GM12891 (cell line): ENCODE measurements at regions not wholly inside any gene's neighbourhood (a gene's known extent, or its start where the extent isn't known, plus 50 kb on each side); places are given as distances from the start of the nearest gene placed in this dataset.

ENCODE experiments used
- PAX5 ChIP-seq: IDR thresholded peaks from 2 replicates; pipeline ENCODE4 v1.6.1; 2011; ENCODE audit warnings: low read length, moderate library complexity, mild to moderate bottlenecking; ENCODE audit not compliant: insufficient read depth, severe bottlenecking
- POLR2A ChIP-seq: IDR thresholded peaks from 2 replicates; pipeline ENCODE4 v1.6.1; 2011; ENCODE audit warnings: low read depth, low read length, control low read depth
- POLR2AphosphoS5 ChIP-seq: IDR thresholded peaks from 2 replicates; pipeline ENCODE4 v1.6.1; 2011; ENCODE audit warnings: low read depth, low read length, control low read depth
- POU2F2 ChIP-seq: IDR thresholded peaks from 2 replicates; pipeline ENCODE4 v1.6.1; 2011; ENCODE audit warnings: low read depth, mild to moderate bottlenecking, control low read depth, low read length, moderate library complexity
- SPI1 ChIP-seq: IDR thresholded peaks from 2 replicates; pipeline ENCODE4 v1.6.1; 2011; ENCODE audit warnings: low read depth, low read length, control low read depth
- TAF1 ChIP-seq: IDR thresholded peaks from 2 replicates; pipeline ENCODE4 v1.6.1; 2011; ENCODE audit warnings: low read depth, low read length, control low read depth

- TF ChIP-seq POLR2A (no peak), TAF1 (no peak), POLR2AphosphoS5 (no peak), SPI1 (no peak), PAX5 (no peak), POU2F2 (no peak)
Measured at GRCh38 chr9:81113453-81114124, 575.8 kb downstream of the TLE1 start.
